ENCODE measurements at regions not wholly inside any gene's neighbourhood (a gene's known extent, or its start where the extent isn't known, plus 50 kb on each side); places are given as distances from the start of the nearest gene placed in this dataset.

DNA sequence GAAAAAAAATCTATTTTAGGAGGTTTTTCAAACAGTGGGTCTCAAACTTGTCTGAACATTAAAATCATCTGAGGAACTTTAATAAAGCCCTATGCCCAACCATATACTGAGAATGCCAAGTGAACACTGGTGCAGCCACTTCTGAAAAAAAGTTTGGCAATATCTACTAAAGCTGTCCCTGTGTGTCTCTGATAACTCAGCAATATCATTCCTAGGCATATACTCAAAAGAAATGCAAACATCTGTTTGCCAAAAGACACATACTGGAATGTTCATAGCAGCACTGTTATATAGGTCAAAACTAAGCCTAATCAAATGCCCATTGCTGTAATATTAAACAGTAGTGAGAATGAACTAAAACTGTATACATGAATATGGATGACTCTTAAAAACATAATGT is 74.2 kb upstream of the RGS4 start:
- intact Hi-C loops (cut with DNase I), result no loop called here
- ATAC-seq (no peak), DNase-seq (no peak)
- Histone ChIP-seq H3K27me3 (no peaks in the 10 kb centered on the region), H3K9me3 (no peaks in the 10 kb centered on the region), H3K27ac (no peak overlapping the region), H3K4me3 (no peak overlapping the region), H3K36me3 (replicated peaks in 1 of 2; ENCODE audit: insufficient read depth in 1 of 2, low read depth in 2 of 2) (no peaks in the 10 kb centered on the region), H3K4me1 (no peaks in the 10 kb centered on the region)
- TF ChIP-seq, protein P1, sequence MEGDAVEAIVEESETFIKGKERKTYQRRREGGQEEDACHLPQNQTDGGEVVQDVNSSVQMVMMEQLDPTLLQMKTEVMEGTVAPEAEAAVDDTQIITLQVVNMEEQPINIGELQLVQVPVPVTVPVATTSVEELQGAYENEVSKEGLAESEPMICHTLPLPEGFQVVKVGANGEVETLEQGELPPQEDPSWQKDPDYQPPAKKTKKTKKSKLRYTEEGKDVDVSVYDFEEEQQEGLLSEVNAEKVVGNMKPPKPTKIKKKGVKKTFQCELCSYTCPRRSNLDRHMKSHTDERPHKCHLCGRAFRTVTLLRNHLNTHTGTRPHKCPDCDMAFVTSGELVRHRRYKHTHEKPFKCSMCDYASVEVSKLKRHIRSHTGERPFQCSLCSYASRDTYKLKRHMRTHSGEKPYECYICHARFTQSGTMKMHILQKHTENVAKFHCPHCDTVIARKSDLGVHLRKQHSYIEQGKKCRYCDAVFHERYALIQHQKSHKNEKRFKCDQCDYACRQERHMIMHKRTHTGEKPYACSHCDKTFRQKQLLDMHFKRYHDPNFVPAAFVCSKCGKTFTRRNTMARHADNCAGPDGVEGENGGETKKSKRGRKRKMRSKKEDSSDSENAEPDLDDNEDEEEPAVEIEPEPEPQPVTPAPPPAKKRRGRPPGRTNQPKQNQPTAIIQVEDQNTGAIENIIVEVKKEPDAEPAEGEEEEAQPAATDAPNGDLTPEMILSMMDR (IDR thresholded peaks at IDR 0.05), result no peak
- TF ChIP-seq POLR2A (IDR thresholded peaks at IDR 0.05), result no peak

DNA sequence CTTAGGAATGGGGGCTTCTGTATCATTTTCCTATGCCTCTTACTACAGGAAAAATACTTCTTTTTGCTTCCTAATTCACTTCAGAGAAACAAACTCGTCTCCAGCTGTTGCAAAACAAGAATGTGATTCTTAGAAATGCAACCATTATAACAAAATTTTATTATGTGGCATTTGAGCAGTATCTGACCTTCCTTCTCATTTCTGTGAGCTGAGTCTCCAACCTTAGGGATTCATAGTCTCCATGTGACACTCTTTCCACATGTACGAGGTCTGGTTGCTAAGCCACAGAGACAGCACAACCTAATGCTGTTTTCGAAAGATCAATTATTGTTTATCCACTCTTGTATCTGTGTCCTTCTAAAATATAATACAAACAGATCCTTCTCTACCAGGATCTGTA is 75.3 kb upstream of the RGS4 start:
- Histone ChIP-seq H3K27ac (no peak overlapping the region), H3K9me3 (no peaks in the 10 kb centered on the region), H3K27me3 (no peaks in the 10 kb centered on the region), H3K4me3 (no peak overlapping the region), H3K36me3 (replicated peaks in 1 of 2; ENCODE audit: insufficient read depth in 1 of 2, low read depth in 2 of 2) (no peaks in the 10 kb centered on the region), H3K4me1 (no peaks in the 10 kb centered on the region)
- intact Hi-C loops (cut with DNase I), result no loop called here
- TF ChIP-seq POLR2A (IDR thresholded peaks at IDR 0.05), result no peak
- TF ChIP-seq, protein P1 (IDR thresholded peaks at IDR 0.05), result no peak
- ATAC-seq (no peak), DNase-seq (no peak)
- 56 to 60% methylated on average over 3 of the region's 3 CpGs for WGBS, 2 donors

DNA sequence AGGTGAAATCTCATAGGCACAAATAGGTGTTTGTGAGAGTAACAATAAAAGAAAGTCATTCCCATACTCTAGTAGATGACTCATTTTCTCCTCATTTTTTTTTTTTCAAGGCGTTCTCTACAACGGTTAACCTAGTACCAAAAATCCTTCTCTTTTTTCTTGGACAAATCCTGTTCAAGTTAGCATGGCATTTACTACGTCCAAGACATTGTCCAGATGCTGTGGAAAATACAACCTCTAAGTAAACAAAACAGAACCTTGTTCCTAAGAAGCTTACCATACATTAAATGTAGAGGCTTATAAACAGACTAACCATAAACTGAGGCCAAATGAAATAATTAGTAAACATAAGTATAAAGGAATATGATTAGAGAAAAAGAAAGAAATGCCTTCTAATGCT is 76.2 kb upstream of the RGS4 start:
- intact Hi-C loops (cut with DNase I), result no loop called here
- no peak for DNase-seq
- Histone ChIP-seq H3K27ac (no peak overlapping the region), H3K36me3 (replicated peaks in 1 of 2; ENCODE audit: insufficient read depth in 1 of 2, low read depth in 2 of 2) (no peaks in the 10 kb centered on the region), H3K27me3 (no peaks in the 10 kb centered on the region), H3K4me3 (no peak overlapping the region), H3K4me1 (no peaks in the 10 kb centered on the region), H3K9me3 (no peaks in the 10 kb centered on the region)
- 65 to 76% methylated on average over 3 of the region's 3 CpGs for WGBS, 2 donors
- TF ChIP-seq, protein P1 (IDR thresholded peaks at IDR 0.05), result no peak
- TF ChIP-seq POLR2A (IDR thresholded peaks at IDR 0.05), result no peak
- ATAC-seq, result no peak

DNA sequence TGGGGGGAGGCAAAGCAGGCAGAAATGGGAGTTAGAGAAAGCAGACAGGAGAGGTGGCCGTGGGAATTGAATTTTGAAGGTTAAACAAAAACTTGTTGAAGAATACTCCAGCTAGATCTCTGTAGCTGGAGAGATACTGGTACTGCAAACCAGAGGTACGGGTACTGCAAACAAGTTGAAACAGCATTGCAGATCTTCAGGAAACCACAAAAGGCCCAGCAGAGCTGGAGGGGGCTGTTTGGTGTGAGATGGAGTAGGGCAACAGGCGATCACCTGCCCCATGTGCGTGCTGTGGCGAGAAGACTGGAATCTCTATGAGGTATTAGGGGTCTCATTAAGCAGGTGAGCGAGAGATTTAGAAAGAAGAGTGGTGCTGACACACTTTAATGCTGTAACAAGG is 77.7 kb upstream of the RGS4 start:
- WGBS, 2 donors, result 67 to 72% methylated on average over 6 of the region's 6 CpGs
- Histone ChIP-seq H3K27me3 (no peaks in the 10 kb centered on the region), H3K36me3 (replicated peaks in 1 of 2; ENCODE audit: insufficient read depth in 1 of 2, low read depth in 2 of 2) (no peaks in the 10 kb centered on the region), H3K9me3 (no peaks in the 10 kb centered on the region), H3K4me1 (no peaks in the 10 kb centered on the region), H3K27ac (no peak overlapping the region), H3K4me3 (no peak overlapping the region)
- intact Hi-C loops (cut with DNase I), result no loop called here
- DNase-seq (no peak), ATAC-seq (no peak)
- TF ChIP-seq, protein P1 (IDR thresholded peaks at IDR 0.05), result no peak
- TF ChIP-seq POLR2A (IDR thresholded peaks at IDR 0.05), result no peak

DNA sequence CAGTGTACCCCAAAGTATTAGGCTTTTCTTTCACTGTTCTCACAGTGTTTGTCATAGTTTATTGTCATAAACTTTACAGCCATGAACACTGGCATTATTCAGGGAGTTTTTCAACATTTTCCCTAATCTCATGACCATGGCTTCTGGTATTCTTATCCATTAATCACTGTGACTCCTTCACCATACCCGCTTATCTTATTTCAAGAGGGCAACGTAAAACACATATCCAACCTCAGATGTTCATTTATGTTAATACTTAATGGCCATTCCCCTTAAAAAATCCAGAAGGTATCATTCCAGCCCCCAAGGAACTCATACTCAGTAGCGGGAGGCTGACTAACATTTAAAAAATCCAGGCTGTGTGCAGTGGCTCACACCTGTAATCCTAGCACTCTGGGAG is 78.5 kb upstream of the RGS4 start:
- H3K9me3 ChIP-seq, result no peaks in the 10 kb centered on the region
- DNase-seq (no peak), ATAC-seq (no peak)
- H3K4me3 ChIP-seq, result no peak overlapping the region
- H3K36me3 ChIP-seq (replicated peaks in 1 of 2; ENCODE audit: insufficient read depth in 1 of 2, low read depth in 2 of 2), result no peaks in the 10 kb centered on the region
- intact Hi-C loops (cut with DNase I), result no loop called here
- H3K27ac ChIP-seq, result no peak overlapping the region
- WGBS, 2 donors, result 51 to 61% methylated on average over 3 of the region's 3 CpGs
- no peak for TF ChIP-seq POLR2A (IDR thresholded peaks at IDR 0.05)
- TF ChIP-seq, protein P1 (IDR thresholded peaks at IDR 0.05), result no peak
- H3K27me3 ChIP-seq, result no peaks in the 10 kb centered on the region
- no peaks in the 10 kb centered on the region for H3K4me1 ChIP-seq
